Cardiac fibroblast (primary cell): ENCODE measurements at regions not wholly inside any gene's neighbourhood (a gene's known extent, or its start where the extent isn't known, plus 50 kb on each side); places are given as distances from the start of the nearest gene placed in this dataset.
A peak's percentile ranks its signal among the peaks of the same experiment; 100 is the strongest.

ENCODE experiments used
- DNase-seq, 2 donors: peaks; one replicate each; pipeline versions ENCODE4 v3.0.0 to v3.0.0-alpha.2; 2010; ENCODE audit warnings: low read depth in 2 of 2
- H3K4me3 ChIP-seq, 2 donors: replicated peaks in 1 of 2; 1 replicate in 1 of 2; 2 replicates in 1 of 2; pipeline ENCODE4 v1.5.1; 2011; ENCODE audit warnings: low read depth in 2 of 2, low read length in 2 of 2, mild to moderate bottlenecking in 2 of 2, moderate library complexity in 1 of 2
- TF ChIP-seq, protein P1 (sequence below): IDR thresholded peaks from one replicate; pipeline ENCODE4 v1.5.1; 2011; ENCODE audit warnings: low read depth, mild to moderate bottlenecking, low read length, inconsistent platforms

DNA sequence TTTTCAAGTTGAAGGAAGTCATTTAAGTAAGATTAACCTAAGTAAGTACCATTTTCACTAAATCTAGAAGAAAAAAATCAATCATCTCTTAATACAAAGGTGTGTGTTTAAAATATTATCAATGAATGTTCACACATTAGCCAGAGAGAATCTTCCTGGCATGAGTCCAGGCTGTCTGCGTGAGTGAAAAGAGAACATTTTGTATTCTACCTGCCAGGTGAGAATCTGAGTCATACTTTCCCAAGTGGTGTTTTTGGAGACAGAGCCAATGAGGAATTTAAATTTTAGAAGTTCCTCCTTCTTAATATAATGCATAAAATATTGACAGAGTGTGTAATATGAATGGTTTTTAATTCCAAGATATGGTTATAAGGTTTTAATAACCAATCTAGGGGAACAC lies 371.8 kb upstream of the NR3C2 start:
- TF ChIP-seq, protein P1, sequence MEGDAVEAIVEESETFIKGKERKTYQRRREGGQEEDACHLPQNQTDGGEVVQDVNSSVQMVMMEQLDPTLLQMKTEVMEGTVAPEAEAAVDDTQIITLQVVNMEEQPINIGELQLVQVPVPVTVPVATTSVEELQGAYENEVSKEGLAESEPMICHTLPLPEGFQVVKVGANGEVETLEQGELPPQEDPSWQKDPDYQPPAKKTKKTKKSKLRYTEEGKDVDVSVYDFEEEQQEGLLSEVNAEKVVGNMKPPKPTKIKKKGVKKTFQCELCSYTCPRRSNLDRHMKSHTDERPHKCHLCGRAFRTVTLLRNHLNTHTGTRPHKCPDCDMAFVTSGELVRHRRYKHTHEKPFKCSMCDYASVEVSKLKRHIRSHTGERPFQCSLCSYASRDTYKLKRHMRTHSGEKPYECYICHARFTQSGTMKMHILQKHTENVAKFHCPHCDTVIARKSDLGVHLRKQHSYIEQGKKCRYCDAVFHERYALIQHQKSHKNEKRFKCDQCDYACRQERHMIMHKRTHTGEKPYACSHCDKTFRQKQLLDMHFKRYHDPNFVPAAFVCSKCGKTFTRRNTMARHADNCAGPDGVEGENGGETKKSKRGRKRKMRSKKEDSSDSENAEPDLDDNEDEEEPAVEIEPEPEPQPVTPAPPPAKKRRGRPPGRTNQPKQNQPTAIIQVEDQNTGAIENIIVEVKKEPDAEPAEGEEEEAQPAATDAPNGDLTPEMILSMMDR, result no peak

DNA sequence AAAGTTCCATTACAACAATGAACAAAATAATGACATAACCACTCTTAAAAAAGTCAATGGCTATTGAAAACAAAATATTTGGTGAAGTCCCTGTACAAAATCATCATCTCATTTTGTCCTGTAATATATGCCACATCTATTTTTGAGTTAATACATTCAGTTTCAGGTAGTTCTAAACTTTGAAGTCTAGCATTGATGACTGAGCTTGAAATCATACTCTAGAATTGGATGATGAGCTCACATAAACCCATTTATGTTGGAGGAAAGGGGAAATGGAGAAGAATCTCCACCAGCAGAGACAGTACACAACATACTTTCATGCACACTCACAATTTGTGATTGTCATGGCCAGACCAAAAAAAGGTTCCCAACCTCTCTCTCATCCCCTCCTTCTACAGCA lies 371.1 kb upstream of the NR3C2 start:
- no peak for DNase-seq
- TF ChIP-seq, protein P1, result no peak
- H3K4me3 ChIP-seq, result no peak overlapping the region

More for the DNA sequence above, 371.8 kb upstream of the NR3C2 start:
- DNase-seq, result no peak
- H3K4me3 ChIP-seq, result no peak overlapping the region

DNA sequence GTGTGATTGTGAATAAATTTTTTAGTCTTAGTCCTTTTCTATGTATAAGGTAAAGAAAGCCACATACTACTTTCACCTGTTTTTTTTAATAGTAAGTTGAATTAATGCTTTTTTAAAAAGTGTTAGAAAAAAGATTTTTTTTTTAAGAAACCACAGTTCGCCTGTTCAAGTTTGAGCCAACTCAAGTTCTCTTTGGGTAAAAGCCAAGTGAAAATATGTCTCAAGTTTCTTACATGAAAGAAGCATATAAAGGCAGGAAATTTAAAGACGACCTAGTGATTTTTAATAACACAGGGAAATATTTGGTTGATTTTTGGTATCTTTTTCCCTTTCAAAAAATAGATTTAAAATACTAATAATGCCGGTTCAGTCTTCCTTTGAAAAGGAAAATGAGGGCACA lies 369.9 kb upstream of the NR3C2 start:
- H3K4me3 ChIP-seq, result no peak overlapping the region
- TF ChIP-seq, protein P1, result no peak
- no peak for DNase-seq

DNA sequence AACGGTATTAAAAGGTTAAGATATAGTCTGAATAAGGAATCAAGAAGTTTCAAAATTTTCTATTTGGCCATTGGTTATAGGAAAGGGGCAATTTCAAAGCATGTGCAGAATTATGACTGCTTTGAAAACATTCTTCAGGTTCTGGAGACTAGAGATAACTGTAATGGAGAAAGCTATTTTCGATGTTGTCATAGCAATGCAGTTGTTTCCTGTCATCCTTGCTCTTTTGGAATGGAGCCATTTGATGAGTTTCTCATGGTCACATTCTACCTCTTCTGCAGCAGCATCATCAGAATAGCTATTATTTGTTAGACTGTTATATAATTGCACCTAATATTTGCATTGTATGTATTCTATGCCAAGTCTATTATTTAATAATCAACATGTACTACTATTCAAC lies 368.2 kb upstream of the NR3C2 start:
- TF ChIP-seq, protein P1, result no peak
- peak in 1 of 2 donors; percentile 42 for DNase-seq

DNA sequence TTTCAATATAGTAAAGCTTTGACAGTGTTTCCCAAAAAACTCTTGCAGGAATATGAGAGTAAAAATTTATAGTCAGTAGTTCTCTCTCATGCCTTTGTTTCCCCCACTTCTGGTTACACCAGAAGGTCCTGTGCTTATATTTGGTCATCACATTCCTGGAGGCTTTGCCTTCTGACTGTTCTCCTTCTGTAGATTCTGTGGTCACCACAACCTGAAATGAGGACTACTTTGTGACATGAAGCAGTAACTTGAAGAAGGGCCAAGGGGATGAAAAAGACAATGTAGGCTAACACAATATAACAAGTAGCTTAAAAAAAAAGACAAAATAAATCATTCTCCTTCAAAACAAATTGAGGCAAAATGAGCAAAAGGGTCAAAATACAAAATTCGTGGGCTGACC lies 366.2 kb upstream of the NR3C2 start:
- H3K4me3 ChIP-seq, result no peak overlapping the region
- TF ChIP-seq, protein P1, result no peak
- DNase-seq, result peak in 1 of 2 donors; percentile 38

More for the DNA sequence above, 368.2 kb upstream of the NR3C2 start:
- no peak overlapping the region for H3K4me3 ChIP-seq

DNA sequence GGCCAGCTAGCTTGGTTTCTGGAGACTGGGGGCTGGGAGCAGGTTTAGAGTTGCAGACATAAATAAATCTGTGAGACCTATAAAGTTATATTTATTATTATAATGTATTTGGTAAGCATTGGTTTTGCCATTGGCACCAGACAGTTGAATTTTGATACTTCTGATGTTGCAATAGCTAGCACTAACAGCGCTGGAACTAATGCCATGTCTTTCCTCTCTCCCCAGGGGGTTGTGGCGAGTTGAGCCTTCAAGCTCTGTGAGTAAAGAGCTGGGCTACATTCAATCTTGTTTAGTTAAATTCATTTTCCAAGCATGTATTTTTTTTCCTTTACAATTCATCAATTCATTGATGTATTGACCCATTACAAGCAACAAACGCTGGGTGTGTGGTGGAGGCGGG lies 358.7 kb upstream of the NR3C2 start:
- no peak overlapping the region for H3K4me3 ChIP-seq
- TF ChIP-seq, protein P1, result no peak
- DNase-seq, result peak in 1 of 2 donors; percentile 24

DNA sequence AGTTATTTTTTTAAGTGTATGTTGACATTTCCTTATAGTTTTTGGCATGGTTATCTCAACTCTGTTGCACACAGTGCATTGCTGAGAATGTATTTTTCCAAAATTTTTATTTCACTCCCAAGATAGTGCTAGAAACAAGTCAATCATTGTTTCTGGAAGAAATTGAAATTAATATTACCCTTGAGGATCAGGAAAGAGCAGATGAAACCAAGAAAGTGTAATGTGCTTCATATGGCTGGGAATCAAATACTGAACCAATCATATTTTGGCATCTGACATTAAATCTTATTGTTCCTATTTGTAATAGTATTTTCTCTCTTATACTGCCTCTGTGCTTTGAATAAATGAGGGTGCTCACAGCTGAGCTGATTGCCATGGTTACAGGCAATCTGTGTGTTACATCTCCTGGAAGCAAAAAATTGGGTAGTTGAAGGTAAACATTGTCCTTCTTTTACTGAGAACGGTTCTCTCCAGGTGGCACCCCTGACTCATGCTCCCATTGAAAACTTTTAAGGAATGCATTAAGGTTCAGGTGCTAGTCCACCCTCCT lies 358.2 kb upstream of the NR3C2 start:
- no peak for DNase-seq
- TF ChIP-seq, protein P1, result no peak
- H3K4me3 ChIP-seq, result no peak overlapping the region
